HCT116 (cell line): ENCODE measurements at regions not wholly inside any gene's neighbourhood (a gene's known extent, or its start where the extent isn't known, plus 50 kb on each side); places are given as distances from the start of the nearest gene placed in this dataset.

ENCODE experiments used
- ATAC-seq: fragments of 200-7000 bp; cut with Tn5 transposase; 2 replicates; pipeline ENCODE4 v1.9.1; 2020; ENCODE audit warnings: mild to moderate bottlenecking, moderate library complexity
- BruUV-seq: library from RNA; stranded (reverse); fragments of 400-500 nt; replicated peaks from 2 replicates; lab custom pipeline; 2021; lab: Mats Ljungman, UMichigan
- CTCF ChIA-PET: fragments of 300-600 bp; sonication (Branson Sonifier 250); formaldehyde crosslinking; loops from one replicate; lab custom pipeline; 2021; ENCODE audit warnings: antibody characterized with exemption; lab: Charles Lee
- POLR2A ChIA-PET: fragments of 300-600, 350-600 bp; sonication (Branson Sonifier 250); formaldehyde crosslinking; loops from one replicate; lab custom pipeline; 2021; ENCODE audit warnings: antibody characterized with exemption; lab: Charles Lee
- RAD21 ChIA-PET, 2 experiments: fragments of 300-600 bp; sonication (Branson Sonifier 250); formaldehyde crosslinking; loops; one replicate each; lab custom pipeline; 2023; ENCODE audit warnings: low total read pairs in 2 of 2; ENCODE audit not compliant: uncharacterized antibody in 2 of 2, unreplicated experiment in 2 of 2, low non-redundant PET in 1 of 2; lab: Charles Lee
- DNase-seq: peaks from one replicate; pipeline ENCODE4 v3.0.0-alpha.2; 2010; ENCODE audit warnings: low read depth, low spot score
- H2AFZ ChIP-seq: fragments of 200-600 bp; shearing (Covaris generic), sonication (generic); 2 replicates; pipeline ENCODE4 v1.6.1; 2017; ENCODE audit warnings: low read depth, mixed run types, mixed read lengths, antibody characterized with exemption, low read length; ENCODE audit not compliant: poor library complexity, severe bottlenecking
- H3K27ac ChIP-seq: 2 replicates; pipeline ENCODE4 v1.5.1; 2012; ENCODE audit warnings: low read depth, low read length
- H3K27me3 ChIP-seq: fragments of 200-600 bp; sonication (generic); 2 replicates; pipeline ENCODE4 v1.6.1; 2016; ENCODE audit warnings: mixed run types, low read length, mixed read lengths; ENCODE audit not compliant: insufficient read depth
- H3K36me3 ChIP-seq, 2 experiments: fragments of 200-500 bp in 1 of 2; fragments of 200-600 bp in 1 of 2; sonication (Bioruptor generic) in 1 of 2; sonication (generic) in 1 of 2; 2 replicates each; pipeline versions ENCODE4 v1.5.1 to v1.6.1; 2014 to 2016; ENCODE audit warnings: low read length in 2 of 2, inconsistent platforms in 1 of 2, mixed read lengths in 1 of 2, mixed run types in 1 of 2; ENCODE audit not compliant: insufficient read depth in 2 of 2, control insufficient read depth in 1 of 2
- H3K4me1 ChIP-seq, 2 experiments: fragments of 200-600 bp in 1 of 2; sonication (generic) in 1 of 2; 2 replicates each; pipeline versions ENCODE4 v1.5.1 to v1.6.1; 2012 to 2017; ENCODE audit warnings: low read length in 2 of 2, inconsistent platforms in 1 of 2, mild to moderate bottlenecking in 1 of 2, mixed read lengths in 1 of 2, mixed run types in 1 of 2, moderate library complexity in 1 of 2; ENCODE audit not compliant: insufficient read depth in 2 of 2, control insufficient read depth in 1 of 2
- H3K4me2 ChIP-seq: fragments of 200-600 bp; sonication (generic); 2 replicates; pipeline ENCODE4 v1.6.1; 2017; ENCODE audit warnings: mixed run types, low read length, mixed read lengths
- H3K4me3 ChIP-seq, 2 experiments: fragments of 200-600 bp in 1 of 2; sonication (generic) in 1 of 2; replicated peaks in 1 of 2; 2 replicates each; pipeline ENCODE4 v1.5.1; 2011 to 2016; ENCODE audit warnings: low read length in 2 of 2, control low read depth in 1 of 2, low read depth in 1 of 2, mild to moderate bottlenecking in 1 of 2, mixed read lengths in 1 of 2, mixed run types in 1 of 2
- H3K79me2 ChIP-seq: fragments of 200-600 bp; sonication (generic); 2 replicates; pipeline ENCODE4 v1.6.1; 2017; ENCODE audit warnings: mild to moderate bottlenecking, mixed run types, low read length, moderate library complexity, mixed read lengths; ENCODE audit not compliant: insufficient read depth
- H3K9ac ChIP-seq: fragments of 200-600 bp; sonication (generic); 2 replicates; pipeline ENCODE4 v1.6.1; 2016; ENCODE audit warnings: low read length, mixed read lengths
- H3K9me2 ChIP-seq: fragments of 200-600 bp; sonication (generic), shearing (Covaris generic); 2 replicates; pipeline ENCODE4 v1.6.1; 2017; ENCODE audit warnings: mixed run types, mild to moderate bottlenecking, moderate library complexity; ENCODE audit not compliant: insufficient read depth
- H3K9me3 ChIP-seq, 2 experiments: fragments of 200-500 bp in 1 of 2; fragments of 200-600 bp in 1 of 2; sonication (Bioruptor generic) in 1 of 2; sonication (generic) in 1 of 2; 2 replicates each; pipeline ENCODE4 v1.6.1; 2014 to 2017; ENCODE audit warnings: low read length in 2 of 2, mixed read lengths in 2 of 2, inconsistent platforms in 1 of 2, low read depth in 1 of 2, mild to moderate bottlenecking in 1 of 2, mixed run types in 1 of 2, moderate library complexity in 1 of 2; ENCODE audit not compliant: control insufficient read depth in 1 of 2, insufficient read depth in 1 of 2
- H4K20me1 ChIP-seq: fragments of 200-600 bp; sonication (generic), shearing (Covaris generic); 2 replicates; pipeline ENCODE4 v1.6.1; 2017; ENCODE audit warnings: mixed run types, mild to moderate bottlenecking, moderate library complexity; ENCODE audit not compliant: insufficient read depth
- CBX3 ChIP-seq: IDR thresholded peaks from 2 replicates; pipeline ENCODE4 v1.6.1; 2012; ENCODE audit warnings: low read depth
- CEBPB ChIP-seq: IDR thresholded peaks from 2 replicates; pipeline ENCODE4 v1.6.1; 2012; ENCODE audit warnings: low read depth
- EGR1 ChIP-seq: IDR thresholded peaks from 2 replicates; pipeline ENCODE4 v1.6.1; 2012; ENCODE audit warnings: low read depth
- ELF1 ChIP-seq: IDR thresholded peaks from 2 replicates; pipeline ENCODE4 v1.6.1; 2012; ENCODE audit warnings: low read depth, borderline replicate concordance
- EZH2 ChIP-seq: fragments of 200-600 bp; sonication (generic); IDR thresholded peaks from 2 replicates; pipeline ENCODE4 v1.6.1; 2017; ENCODE audit warnings: antibody characterized with exemption, mixed run types
- EZH2phosphoT487 ChIP-seq: fragments of 200-600 bp; IDR thresholded peaks from 2 replicates; pipeline ENCODE4 v1.6.1; 2018; ENCODE audit warnings: antibody characterized with exemption, borderline replicate concordance
- FOSL1 ChIP-seq: IDR thresholded peaks from 2 replicates; pipeline ENCODE4 v1.6.1; 2012; ENCODE audit warnings: low read depth
- JUND ChIP-seq: IDR thresholded peaks from 2 replicates; pipeline ENCODE4 v1.6.1; 2012
- POLR2A ChIP-seq: IDR thresholded peaks from 2 replicates; pipeline ENCODE4 v1.7.0; 2011; ENCODE audit warnings: borderline replicate concordance; ENCODE audit not compliant: insufficient read depth, insufficient read length; ENCODE audit errors: extremely low read depth
- POLR2AphosphoS5 ChIP-seq: IDR thresholded peaks from 2 replicates; pipeline ENCODE4 v1.6.1; 2011; ENCODE audit warnings: mild to moderate bottlenecking, low read depth, low read length, moderate library complexity
- RAD21 ChIP-seq: IDR thresholded peaks from 2 replicates; pipeline ENCODE4 v1.6.1; 2012; ENCODE audit warnings: low read depth, mild to moderate bottlenecking
- SIN3A ChIP-seq: IDR thresholded peaks from 2 replicates; pipeline ENCODE4 v1.6.1; 2012; ENCODE audit warnings: low read depth
- SRF ChIP-seq: IDR thresholded peaks from 2 replicates; pipeline ENCODE4 v1.6.1; 2012; ENCODE audit warnings: low read depth
- TCF7L2 ChIP-seq: IDR thresholded peaks from 2 replicates; pipeline ENCODE4 v1.7.0; 2011; ENCODE audit warnings: borderline replicate concordance, inconsistent platforms; ENCODE audit not compliant: insufficient read depth, insufficient read length; ENCODE audit errors: extremely low read depth
- YY1 ChIP-seq: IDR thresholded peaks from 2 replicates; pipeline ENCODE4 v1.6.1; 2011; ENCODE audit warnings: low read length, low read depth, moderate library complexity, mild to moderate bottlenecking; ENCODE audit not compliant: insufficient replicate concordance; ENCODE audit errors: extremely low read depth
- ZNF274 ChIP-seq: fragments of 200-500 bp; sonication (Bioruptor generic); IDR thresholded peaks from 2 replicates; pipeline ENCODE4 v1.6.1; 2014; ENCODE audit warnings: mild to moderate bottlenecking, low read depth, low read length, inconsistent platforms
- intact Hi-C: fragments of 100-400 bp; cut with micrococcal nuclease; formaldehyde crosslinking; loops from 2 replicates; pipeline ENCODE4 v1.10.0; 2022
- TF ChIP-seq, protein P1 (sequence below): IDR thresholded peaks from 2 replicates; pipeline ENCODE4 v1.6.1; 2012
- TF ChIP-seq, protein P2 (sequence below): IDR thresholded peaks from 2 replicates; pipeline ENCODE4 v1.6.1; 2012; ENCODE audit warnings: low read depth
- TF ChIP-seq, protein P3 (sequence below): IDR thresholded peaks from 2 replicates; pipeline ENCODE4 v1.6.1; 2011; ENCODE audit warnings: mild to moderate bottlenecking, low read length, moderate library complexity; ENCODE audit not compliant: insufficient replicate concordance; ENCODE audit errors: extremely low read depth
- TF ChIP-seq, protein P4 (sequence below), 3 experiments: fragments of 200-600 bp in 1 of 3; sonication (generic) in 1 of 3; IDR thresholded peaks in 2 of 3; conservative IDR thresholded peaks in 1 of 3; 2 replicates each; pipeline ENCODE4 v1.5.1; 2012 to 2017; ENCODE audit warnings: low read depth in 2 of 3, low read length in 2 of 3, antibody characterized with exemption in 1 of 3, borderline replicate concordance in 1 of 3, control low read depth in 1 of 3, mild to moderate bottlenecking in 1 of 3, mixed read lengths in 1 of 3, mixed run types in 1 of 3, moderate library complexity in 1 of 3; ENCODE audit not compliant: insufficient read depth in 1 of 3

DNA sequence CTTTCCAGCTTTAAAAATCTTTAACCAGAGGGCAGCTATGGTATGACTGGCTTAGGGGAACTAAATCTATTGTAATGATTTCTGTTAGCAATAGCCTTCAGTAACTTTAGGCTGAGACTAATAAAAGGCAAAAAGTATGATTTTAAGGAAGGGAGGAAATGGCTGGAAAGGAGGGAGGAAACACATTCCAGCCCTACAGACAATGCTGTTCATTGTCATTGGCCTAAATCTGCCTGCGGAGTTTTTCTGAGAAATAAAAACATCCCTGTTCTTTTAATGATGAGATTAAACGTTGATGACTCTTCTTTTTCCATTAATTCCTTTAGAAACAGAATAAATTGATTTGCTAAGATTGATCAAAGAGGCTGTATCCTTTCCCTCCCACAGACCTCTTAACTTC, 99.6 kb upstream of the GRAMD1B start (continued):
- TF ChIP-seq JUND (no peak), CBX3 (no peak)

DNA sequence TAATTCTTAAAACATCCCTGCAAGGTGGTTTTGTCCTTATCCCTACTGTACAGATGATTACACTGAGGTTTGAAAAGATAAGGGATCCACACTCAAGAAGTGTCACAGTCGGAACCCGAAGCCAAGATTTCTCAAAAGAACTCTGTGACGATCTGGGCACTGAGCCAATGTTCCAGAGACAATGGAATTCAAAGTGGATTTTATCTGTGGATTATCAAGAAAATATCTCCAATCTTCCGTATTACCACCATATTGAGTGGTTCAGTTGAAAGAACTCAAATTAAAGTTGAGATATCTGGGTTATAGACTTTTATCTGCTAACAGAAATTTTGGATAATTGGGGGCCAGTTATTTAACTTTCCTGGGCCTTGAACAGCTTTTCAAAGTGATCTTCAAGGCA, 100.0 kb upstream of the GRAMD1B start:
- Histone ChIP-seq H4K20me1 (no peaks in the 10 kb centered on the region), H3K9me3 (no peaks in the 10 kb centered on the region), H3K27me3 (peaks cover 4% of the 10 kb centered on the region; the same call in 1 of the 2 replicates), H3K9me2 (no peaks in the 10 kb centered on the region), H3K4me3 (no peak overlapping the region), H3K9ac (no peak overlapping the region), H3K27ac (no peak overlapping the region), H3K4me1 (no peaks in the 10 kb centered on the region), H3K79me2 (no peaks in the 10 kb centered on the region), H3K4me2 (no peak overlapping the region), H2AFZ (no peak overlapping the region), H3K36me3 (no peaks in the 10 kb centered on the region)
- no TSS peak for BruUV-seq
- POLR2A ChIA-PET = interaction anchor here (0.5 kb wide), 1 partner anchor 98 kb away, joined by 3 read pairs; no protein-coding TSS in a partner anchor
- RAD21 ChIA-PET = no interaction called here
- no peak for TF ChIP-seq YY1
- TF ChIP-seq SIN3A = no peak
- no peak for TF ChIP-seq CEBPB
- TF ChIP-seq SRF = no peak
- TF ChIP-seq JUND = no peak
- TF ChIP-seq CBX3 = no peak
- TF ChIP-seq, protein P1, sequence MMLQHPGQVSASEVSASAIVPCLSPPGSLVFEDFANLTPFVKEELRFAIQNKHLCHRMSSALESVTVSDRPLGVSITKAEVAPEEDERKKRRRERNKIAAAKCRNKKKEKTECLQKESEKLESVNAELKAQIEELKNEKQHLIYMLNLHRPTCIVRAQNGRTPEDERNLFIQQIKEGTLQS = no peak
- no peak for TF ChIP-seq POLR2AphosphoS5
- TF ChIP-seq FOSL1 = no peak
- TF ChIP-seq, protein P2, sequence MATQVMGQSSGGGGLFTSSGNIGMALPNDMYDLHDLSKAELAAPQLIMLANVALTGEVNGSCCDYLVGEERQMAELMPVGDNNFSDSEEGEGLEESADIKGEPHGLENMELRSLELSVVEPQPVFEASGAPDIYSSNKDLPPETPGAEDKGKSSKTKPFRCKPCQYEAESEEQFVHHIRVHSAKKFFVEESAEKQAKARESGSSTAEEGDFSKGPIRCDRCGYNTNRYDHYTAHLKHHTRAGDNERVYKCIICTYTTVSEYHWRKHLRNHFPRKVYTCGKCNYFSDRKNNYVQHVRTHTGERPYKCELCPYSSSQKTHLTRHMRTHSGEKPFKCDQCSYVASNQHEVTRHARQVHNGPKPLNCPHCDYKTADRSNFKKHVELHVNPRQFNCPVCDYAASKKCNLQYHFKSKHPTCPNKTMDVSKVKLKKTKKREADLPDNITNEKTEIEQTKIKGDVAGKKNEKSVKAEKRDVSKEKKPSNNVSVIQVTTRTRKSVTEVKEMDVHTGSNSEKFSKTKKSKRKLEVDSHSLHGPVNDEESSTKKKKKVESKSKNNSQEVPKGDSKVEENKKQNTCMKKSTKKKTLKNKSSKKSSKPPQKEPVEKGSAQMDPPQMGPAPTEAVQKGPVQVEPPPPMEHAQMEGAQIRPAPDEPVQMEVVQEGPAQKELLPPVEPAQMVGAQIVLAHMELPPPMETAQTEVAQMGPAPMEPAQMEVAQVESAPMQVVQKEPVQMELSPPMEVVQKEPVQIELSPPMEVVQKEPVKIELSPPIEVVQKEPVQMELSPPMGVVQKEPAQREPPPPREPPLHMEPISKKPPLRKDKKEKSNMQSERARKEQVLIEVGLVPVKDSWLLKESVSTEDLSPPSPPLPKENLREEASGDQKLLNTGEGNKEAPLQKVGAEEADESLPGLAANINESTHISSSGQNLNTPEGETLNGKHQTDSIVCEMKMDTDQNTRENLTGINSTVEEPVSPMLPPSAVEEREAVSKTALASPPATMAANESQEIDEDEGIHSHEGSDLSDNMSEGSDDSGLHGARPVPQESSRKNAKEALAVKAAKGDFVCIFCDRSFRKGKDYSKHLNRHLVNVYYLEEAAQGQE = no peak
- no peak for TF ChIP-seq TCF7L2
- no peak for TF ChIP-seq POLR2A
- TF ChIP-seq EGR1 = no peak
- TF ChIP-seq, protein P3, sequence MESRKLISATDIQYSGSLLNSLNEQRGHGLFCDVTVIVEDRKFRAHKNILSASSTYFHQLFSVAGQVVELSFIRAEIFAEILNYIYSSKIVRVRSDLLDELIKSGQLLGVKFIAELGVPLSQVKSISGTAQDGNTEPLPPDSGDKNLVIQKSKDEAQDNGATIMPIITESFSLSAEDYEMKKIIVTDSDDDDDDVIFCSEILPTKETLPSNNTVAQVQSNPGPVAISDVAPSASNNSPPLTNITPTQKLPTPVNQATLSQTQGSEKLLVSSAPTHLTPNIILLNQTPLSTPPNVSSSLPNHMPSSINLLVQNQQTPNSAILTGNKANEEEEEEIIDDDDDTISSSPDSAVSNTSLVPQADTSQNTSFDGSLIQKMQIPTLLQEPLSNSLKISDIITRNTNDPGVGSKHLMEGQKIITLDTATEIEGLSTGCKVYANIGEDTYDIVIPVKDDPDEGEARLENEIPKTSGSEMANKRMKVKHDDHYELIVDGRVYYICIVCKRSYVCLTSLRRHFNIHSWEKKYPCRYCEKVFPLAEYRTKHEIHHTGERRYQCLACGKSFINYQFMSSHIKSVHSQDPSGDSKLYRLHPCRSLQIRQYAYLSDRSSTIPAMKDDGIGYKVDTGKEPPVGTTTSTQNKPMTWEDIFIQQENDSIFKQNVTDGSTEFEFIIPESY = no peak
- TF ChIP-seq EZH2phosphoT487 = no peak
- no peak for TF ChIP-seq RAD21
- TF ChIP-seq ZNF274 = no peak
- no peak for TF ChIP-seq ELF1
- TF ChIP-seq EZH2 = no peak
- TF ChIP-seq, protein P4, sequence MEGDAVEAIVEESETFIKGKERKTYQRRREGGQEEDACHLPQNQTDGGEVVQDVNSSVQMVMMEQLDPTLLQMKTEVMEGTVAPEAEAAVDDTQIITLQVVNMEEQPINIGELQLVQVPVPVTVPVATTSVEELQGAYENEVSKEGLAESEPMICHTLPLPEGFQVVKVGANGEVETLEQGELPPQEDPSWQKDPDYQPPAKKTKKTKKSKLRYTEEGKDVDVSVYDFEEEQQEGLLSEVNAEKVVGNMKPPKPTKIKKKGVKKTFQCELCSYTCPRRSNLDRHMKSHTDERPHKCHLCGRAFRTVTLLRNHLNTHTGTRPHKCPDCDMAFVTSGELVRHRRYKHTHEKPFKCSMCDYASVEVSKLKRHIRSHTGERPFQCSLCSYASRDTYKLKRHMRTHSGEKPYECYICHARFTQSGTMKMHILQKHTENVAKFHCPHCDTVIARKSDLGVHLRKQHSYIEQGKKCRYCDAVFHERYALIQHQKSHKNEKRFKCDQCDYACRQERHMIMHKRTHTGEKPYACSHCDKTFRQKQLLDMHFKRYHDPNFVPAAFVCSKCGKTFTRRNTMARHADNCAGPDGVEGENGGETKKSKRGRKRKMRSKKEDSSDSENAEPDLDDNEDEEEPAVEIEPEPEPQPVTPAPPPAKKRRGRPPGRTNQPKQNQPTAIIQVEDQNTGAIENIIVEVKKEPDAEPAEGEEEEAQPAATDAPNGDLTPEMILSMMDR (IDR thresholded peaks at IDR 0.05 in 2 of 3, conservative IDR thresholded peaks at IDR 0.05 in 1 of 3; ENCODE audit: borderline replicate concordance in 1 of 3, insufficient read depth in 1 of 3, low read depth in 2 of 3, low read length in 2 of 3) = no peak
- intact Hi-C loops = no loop called here
- ATAC-seq = no peak
- DNase-seq = no peak
- CTCF ChIA-PET = no interaction called here
